ENCODE measurements at regions not wholly inside any gene's neighbourhood (a gene's known extent, or its start where the extent isn't known, plus 50 kb on each side); places are given as distances from the start of the nearest gene placed in this dataset.

DNA sequence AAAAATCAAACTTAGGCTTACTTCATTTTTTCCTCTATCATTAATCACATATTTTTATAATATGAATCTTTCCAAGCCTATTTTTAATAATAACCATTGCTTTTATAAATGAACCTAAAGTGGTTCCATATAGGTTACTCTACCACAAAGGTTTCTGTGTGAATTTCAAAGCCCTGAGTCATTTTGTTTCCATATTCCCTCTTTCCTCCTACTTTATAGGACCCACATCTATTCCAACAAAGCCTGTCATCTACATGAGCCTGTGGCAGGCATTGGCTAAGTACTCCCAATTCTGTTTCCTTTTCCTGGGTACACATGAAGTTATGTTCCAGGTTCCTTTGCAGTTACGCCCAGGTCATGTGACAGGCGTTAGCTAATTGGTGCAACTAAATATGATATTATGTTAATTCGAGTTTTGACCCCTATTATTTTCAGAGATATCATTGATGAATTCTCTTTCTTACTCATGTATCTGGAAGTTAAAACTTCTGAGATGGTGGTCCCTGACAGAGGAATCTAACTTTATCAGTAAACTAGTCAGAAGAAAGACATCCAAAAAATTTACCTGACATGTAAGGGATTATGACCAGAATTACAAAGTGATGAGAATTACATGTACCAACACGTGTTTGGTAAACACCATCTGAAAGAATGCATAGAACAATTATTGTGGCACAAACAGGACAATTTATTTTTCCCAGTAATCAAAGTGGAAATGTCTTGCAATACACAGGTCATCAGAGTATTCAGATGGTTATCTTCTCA is 1264.0 kb upstream of the CNTN5 start (continued):
- TF ChIP-seq, protein P1, sequence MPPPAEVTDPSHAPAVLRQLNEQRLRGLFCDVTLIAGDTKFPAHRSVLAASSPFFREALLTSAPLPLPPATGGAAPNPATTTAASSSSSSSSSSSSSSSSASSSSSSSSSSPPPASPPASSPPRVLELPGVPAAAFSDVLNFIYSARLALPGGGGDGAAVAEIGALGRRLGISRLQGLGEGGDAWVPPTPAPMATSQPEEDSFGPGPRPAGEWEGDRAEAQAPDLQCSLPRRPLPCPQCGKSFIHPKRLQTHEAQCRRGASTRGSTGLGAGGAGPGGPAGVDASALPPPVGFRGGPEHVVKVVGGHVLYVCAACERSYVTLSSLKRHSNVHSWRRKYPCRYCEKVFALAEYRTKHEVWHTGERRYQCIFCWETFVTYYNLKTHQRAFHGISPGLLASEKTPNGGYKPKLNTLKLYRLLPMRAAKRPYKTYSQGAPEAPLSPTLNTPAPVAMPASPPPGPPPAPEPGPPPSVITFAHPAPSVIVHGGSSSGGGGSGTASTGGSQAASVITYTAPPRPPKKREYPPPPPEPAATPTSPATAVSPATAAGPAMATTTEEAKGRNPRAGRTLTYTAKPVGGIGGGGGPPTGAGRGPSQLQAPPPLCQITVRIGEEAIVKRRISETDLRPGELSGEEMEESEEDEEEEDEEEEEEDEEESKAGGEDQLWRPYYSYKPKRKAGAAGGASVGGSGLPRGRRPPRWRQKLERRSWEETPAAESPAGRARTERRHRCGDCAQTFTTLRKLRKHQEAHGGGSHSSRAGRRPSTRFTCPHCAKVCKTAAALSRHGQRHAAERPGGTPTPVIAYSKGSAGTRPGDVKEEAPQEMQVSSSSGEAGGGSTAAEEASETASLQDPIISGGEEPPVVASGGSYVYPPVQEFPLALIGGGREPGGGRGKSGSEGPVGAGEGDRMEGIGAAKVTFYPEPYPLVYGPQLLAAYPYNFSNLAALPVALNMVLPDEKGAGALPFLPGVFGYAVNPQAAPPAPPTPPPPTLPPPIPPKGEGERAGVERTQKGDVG (CRISPR knock-in tag; IDR thresholded peaks at IDR 0.05): no peak
- TF ChIP-seq IKZF2 (IDR thresholded peaks at IDR 0.05): no peak
- TF ChIP-seq SUZ12 (IDR thresholded peaks at IDR 0.05; ENCODE audit: unreplicated experiment): no peak
- no peak for TF ChIP-seq MEF2A (IDR thresholded peaks at IDR 0.05; ENCODE audit: insufficient read depth, low read depth, low read length)
- no peak for TF ChIP-seq TAF1 (IDR thresholded peaks at IDR 0.05; ENCODE audit: borderline replicate concordance, low read depth, low read length)

DNA sequence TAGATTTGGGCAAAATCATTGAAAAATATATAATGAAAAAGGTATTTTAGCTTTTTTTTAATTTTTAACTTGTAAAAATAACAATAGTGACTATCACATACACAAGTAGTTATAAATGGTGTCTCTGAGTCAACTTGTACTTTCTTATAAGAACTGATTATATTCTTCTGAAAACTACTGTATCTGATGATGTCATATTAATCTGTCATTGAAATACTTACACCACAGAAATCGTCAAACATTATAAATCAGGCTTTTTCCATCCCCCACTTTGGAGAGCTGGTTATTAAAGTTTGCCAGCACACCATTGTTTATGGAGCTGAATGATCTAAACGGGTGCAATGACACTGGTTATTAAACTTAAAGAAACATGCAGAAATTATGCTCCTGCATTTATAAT is 1259.6 kb upstream of the CNTN5 start:
- no peak for FAIRE-seq
- H3K9me3 ChIP-seq (replicated peaks; ENCODE audit: control insufficient read depth, insufficient read depth, low read length): no peaks in the 10 kb centered on the region
- no peaks in the 10 kb centered on the region for H3K27me3 ChIP-seq (replicated peaks in 1 of 2; ENCODE audit: control insufficient read depth in 2 of 2, insufficient read depth in 2 of 2, low read length in 1 of 2)
- BruUV-seq (replicated peaks): no TSS peak
- H2AFZ ChIP-seq (ENCODE audit: control insufficient read depth, low read depth, low read length): no peak overlapping the region
- ChIA-PET RAD21 (ENCODE audit: unreplicated experiment) (no interaction called here), CTCF (no interaction called here), POLR2A (no interaction called here), SMC1A (ENCODE audit: uncharacterized antibody, unreplicated experiment) (interaction anchor here (1.0 to 1.2 kb wide), 2 partner anchors 10 to 11 kb away, joined by 3 read pairs; no protein-coding TSS in a partner anchor)
- 0% methylated on average over 2 of the region's 2 CpGs for WGBS (ENCODE audit: insufficient coverage, insufficient replicate concordance, low lambda C conversion rate, missing lambda C conversion rate)
- intact Hi-C loops (cut with micrococcal nuclease; ENCODE audit: unreplicated experiment): no loop called here
- in situ Hi-C loops (cut with MboI): no loop called here
- no peak overlapping the region for H3K4me2 ChIP-seq (ENCODE audit: control insufficient read depth, insufficient read depth)
- H3K4me1 ChIP-seq (ENCODE audit: control insufficient read depth, insufficient read depth, low read length): no peaks in the 10 kb centered on the region
- no peaks in the 10 kb centered on the region for H3K36me3 ChIP-seq (ENCODE audit: control insufficient read depth in 2 of 2, insufficient read depth in 2 of 2, low read length in 1 of 2)
- DNase-seq (ENCODE audit: low read depth, low spot score): no peak
- H3K9ac ChIP-seq (ENCODE audit: control insufficient read depth, insufficient read depth, low read length): no peak overlapping the region
- H3K27ac ChIP-seq (ENCODE audit: control insufficient read depth, insufficient read depth): no peak overlapping the region
- H3K79me2 ChIP-seq (ENCODE audit: control insufficient read depth, insufficient read depth, low read length): no peaks in the 10 kb centered on the region
- no peak for ATAC-seq
- TF ChIP-seq RELA (IDR thresholded peaks at IDR 0.05; ENCODE audit: borderline replicate concordance, partially characterized antibody): no peak
- TF ChIP-seq, protein P2, sequence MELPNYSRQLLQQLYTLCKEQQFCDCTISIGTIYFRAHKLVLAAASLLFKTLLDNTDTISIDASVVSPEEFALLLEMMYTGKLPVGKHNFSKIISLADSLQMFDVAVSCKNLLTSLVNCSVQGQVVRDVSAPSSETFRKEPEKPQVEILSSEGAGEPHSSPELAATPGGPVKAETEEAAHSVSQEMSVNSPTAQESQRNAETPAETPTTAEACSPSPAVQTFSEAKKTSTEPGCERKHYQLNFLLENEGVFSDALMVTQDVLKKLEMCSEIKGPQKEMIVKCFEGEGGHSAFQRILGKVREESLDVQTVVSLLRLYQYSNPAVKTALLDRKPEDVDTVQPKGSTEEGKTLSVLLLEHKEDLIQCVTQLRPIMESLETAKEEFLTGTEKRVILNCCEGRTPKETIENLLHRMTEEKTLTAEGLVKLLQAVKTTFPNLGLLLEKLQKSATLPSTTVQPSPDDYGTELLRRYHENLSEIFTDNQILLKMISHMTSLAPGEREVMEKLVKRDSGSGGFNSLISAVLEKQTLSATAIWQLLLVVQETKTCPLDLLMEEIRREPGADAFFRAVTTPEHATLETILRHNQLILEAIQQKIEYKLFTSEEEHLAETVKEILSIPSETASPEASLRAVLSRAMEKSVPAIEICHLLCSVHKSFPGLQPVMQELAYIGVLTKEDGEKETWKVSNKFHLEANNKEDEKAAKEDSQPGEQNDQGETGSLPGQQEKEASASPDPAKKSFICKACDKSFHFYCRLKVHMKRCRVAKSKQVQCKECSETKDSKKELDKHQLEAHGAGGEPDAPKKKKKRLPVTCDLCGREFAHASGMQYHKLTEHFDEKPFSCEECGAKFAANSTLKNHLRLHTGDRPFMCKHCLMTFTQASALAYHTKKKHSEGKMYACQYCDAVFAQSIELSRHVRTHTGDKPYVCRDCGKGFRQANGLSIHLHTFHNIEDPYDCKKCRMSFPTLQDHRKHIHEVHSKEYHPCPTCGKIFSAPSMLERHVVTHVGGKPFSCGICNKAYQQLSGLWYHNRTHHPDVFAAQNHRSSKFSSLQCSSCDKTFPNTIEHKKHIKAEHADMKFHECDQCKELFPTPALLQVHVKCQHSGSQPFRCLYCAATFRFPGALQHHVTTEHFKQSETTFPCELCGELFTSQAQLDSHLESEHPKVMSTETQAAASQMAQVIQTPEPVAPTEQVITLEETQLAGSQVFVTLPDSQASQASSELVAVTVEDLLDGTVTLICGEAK (IDR thresholded peaks at IDR 0.05; ENCODE audit: borderline replicate concordance): no peak
- TF ChIP-seq ASH2L (IDR thresholded peaks at IDR 0.05; ENCODE audit: borderline replicate concordance, low read depth): no peak
- TF ChIP-seq, protein P3, sequence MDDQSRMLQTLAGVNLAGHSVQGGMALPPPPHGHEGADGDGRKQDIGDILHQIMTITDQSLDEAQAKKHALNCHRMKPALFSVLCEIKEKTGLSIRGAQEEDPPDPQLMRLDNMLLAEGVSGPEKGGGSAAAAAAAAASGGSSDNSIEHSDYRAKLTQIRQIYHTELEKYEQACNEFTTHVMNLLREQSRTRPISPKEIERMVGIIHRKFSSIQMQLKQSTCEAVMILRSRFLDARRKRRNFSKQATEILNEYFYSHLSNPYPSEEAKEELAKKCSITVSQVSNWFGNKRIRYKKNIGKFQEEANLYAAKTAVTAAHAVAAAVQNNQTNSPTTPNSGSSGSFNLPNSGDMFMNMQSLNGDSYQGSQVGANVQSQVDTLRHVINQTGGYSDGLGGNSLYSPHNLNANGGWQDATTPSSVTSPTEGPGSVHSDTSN (IDR thresholded peaks at IDR 0.05; ENCODE audit: insufficient replicate concordance, low read depth, low read length): no peak
- no peak for TF ChIP-seq CREM (IDR thresholded peaks at IDR 0.05; ENCODE audit: low read depth)
- no peak for TF ChIP-seq ZSCAN29 (IDR thresholded peaks at IDR 0.05)
- TF ChIP-seq RBBP5 (conservative IDR thresholded peaks at IDR 0.05): no peak
- no peak for TF ChIP-seq TAF1 (IDR thresholded peaks at IDR 0.05; ENCODE audit: borderline replicate concordance, low read depth, low read length)
- H3K4me3 ChIP-seq: no peak overlapping the region
- H4K20me1 ChIP-seq (ENCODE audit: control insufficient read depth, insufficient read depth): no peaks in the 10 kb centered on the region

All from GM12878 (cell line).